Fibroblast of mammary gland (primary cell): ENCODE measurements at regions not wholly inside any gene's neighbourhood (a gene's known extent, or its start where the extent isn't known, plus 50 kb on each side); places are given as distances from the start of the nearest gene placed in this dataset.

ENCODE experiments used
- DNase-seq: peaks from one replicate; pipeline ENCODE4 v3.0.0-alpha.2; 2010; ENCODE audit warnings: low read depth
- H3K4me3 ChIP-seq: 2 replicates; pipeline ENCODE4 v1.5.1; 2011; ENCODE audit warnings: low read depth, mild to moderate bottlenecking, low read length, moderate library complexity; ENCODE audit not compliant: control insufficient read depth
- CTCF ChIP-seq: conservative IDR thresholded peaks from 2 replicates; pipeline ENCODE4 v1.5.1; 2011; ENCODE audit warnings: low read depth, low read length, inconsistent platforms; ENCODE audit not compliant: control insufficient read depth, insufficient read depth

GRCh38 chr1:37415611-37416244, 58.7 kb upstream of the ZC3H12A start:
- no peak overlapping the region for H3K4me3 ChIP-seq
- no peak for TF ChIP-seq CTCF
- no peak for DNase-seq

GRCh38 chr1:37420456-37420855, 53.9 kb upstream of the ZC3H12A start:
- TF ChIP-seq CTCF, result no peak
- H3K4me3 ChIP-seq, result no peak overlapping the region
- peak; percentile 8 for DNase-seq

GRCh38 chr1:37423810-37424209, 50.6 kb upstream of the ZC3H12A start:
- TF ChIP-seq CTCF, result no peak

GRCh38 chr1:37424523-37424922, 49.9 kb upstream of the ZC3H12A start:
- no peak for TF ChIP-seq CTCF
- H3K4me3 ChIP-seq, result no peak overlapping the region

More at GRCh38 chr1:37423810-37424209, 50.6 kb upstream of the ZC3H12A start:
- DNase-seq, result no peak
- H3K4me3 ChIP-seq, result no peak overlapping the region

More at GRCh38 chr1:37424523-37424922, 49.9 kb upstream of the ZC3H12A start:
- DNase-seq, result no peak
